Parathyroid adenoma (tissue), 2 donors: ENCODE measurements at regions not wholly inside any gene's neighbourhood (a gene's known extent, or its start where the extent isn't known, plus 50 kb on each side); places are given as distances from the start of the nearest gene placed in this dataset.
"Not testable (repeated sequence)": the region's sequence is repeated elsewhere in the genome, so short reads cannot be mapped to it uniquely, and the experiment has no call there.

Experiments
- H2AFZ ChIP-seq: fragments of 300-600 bp; sonication (generic); one replicate; pipeline ENCODE4 v1.7.0; 2017; ENCODE audit warnings: antibody characterized with exemption, mild to moderate bottlenecking
- H3K27ac ChIP-seq: fragments of 300-600 bp; sonication (generic); one replicate; pipeline ENCODE4 v1.7.0; 2017
- H3K27me3 ChIP-seq: fragments of 300-600 bp; sonication (generic); one replicate; pipeline ENCODE4 v1.7.0; 2017; ENCODE audit warnings: low read length; ENCODE audit not compliant: control insufficient read depth, insufficient read depth
- H3K36me3 ChIP-seq: fragments of 300-600 bp; sonication (generic); one replicate; pipeline ENCODE4 v1.7.0; 2017; ENCODE audit warnings: low read length; ENCODE audit not compliant: control insufficient read depth, insufficient read depth
- H3K4me1 ChIP-seq: fragments of 300-600 bp; sonication (generic); one replicate; pipeline ENCODE4 v1.7.0; 2017; ENCODE audit warnings: control low read depth
- H3K4me2 ChIP-seq: fragments of 300-600 bp; sonication (generic); one replicate; pipeline ENCODE4 v1.7.0; 2017; ENCODE audit warnings: low read length
- H3K4me3 ChIP-seq: fragments of 300-600 bp; sonication (generic); one replicate; pipeline ENCODE4 v1.7.0; 2017; ENCODE audit warnings: low read depth, low read length
- H3K79me2 ChIP-seq: fragments of 300-600 bp; sonication (generic); one replicate; pipeline ENCODE4 v1.7.0; 2017; ENCODE audit warnings: control low read depth
- H3K9ac ChIP-seq: fragments of 300-600 bp; sonication (generic); one replicate; pipeline ENCODE4 v1.7.0; 2017; ENCODE audit warnings: mild to moderate bottlenecking
- H3K9me3 ChIP-seq: fragments of 300-600 bp; sonication (generic); one replicate; pipeline ENCODE4 v1.7.0; 2017; ENCODE audit warnings: low read length; ENCODE audit not compliant: control insufficient read depth
- TF ChIP-seq, protein P1 (sequence below): fragments of 300-600 bp; sonication (generic); IDR thresholded peaks from one replicate; pipeline ENCODE4 v1.7.0; 2017; ENCODE audit warnings: antibody characterized with exemption, mild to moderate bottlenecking
- donor health status: primary hyperparathyroidism.

DNA sequence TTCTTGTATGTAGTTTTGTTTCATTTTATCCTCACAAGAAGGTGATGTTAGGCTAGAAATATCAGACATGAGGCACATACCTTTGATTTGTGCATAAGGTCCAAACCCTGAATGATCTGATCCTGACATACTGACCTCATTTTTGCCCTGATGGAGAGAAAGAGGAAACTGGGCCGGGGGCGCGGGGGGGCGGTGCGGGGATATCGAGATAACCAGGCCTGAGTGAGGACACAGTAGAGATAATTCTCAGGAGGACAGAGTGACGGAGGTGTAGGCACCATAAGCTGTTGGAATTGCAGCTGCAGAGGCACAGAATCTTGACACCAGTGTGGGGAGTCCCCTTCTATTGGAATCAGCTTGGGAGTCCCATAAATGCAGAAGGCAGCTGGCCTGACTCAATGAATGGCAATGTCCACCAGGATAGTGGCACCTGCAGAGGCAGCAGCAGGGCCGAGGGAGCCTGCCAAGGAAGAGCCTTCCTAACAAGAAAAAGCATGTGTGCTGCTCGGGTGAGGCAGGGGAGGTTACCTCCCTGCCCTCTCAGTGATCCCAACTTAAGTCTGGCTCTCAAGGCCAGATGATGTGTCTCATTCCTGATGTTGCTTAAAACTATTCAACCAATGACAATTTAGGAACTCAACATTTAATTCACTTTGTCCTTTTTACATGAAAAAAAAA is 234.3 kb upstream of the MSX2 start:
- Histone ChIP-seq H3K27ac (no peak overlapping the region), H3K9me3 (no peaks in the 10 kb centered on the region), H3K36me3 (no peaks in the 10 kb centered on the region), H3K27me3 (no peaks in the 10 kb centered on the region), H3K4me3 (no peak overlapping the region), H3K4me1 (peaks cover 9% of the 10 kb centered on the region), H3K79me2 (no peaks in the 10 kb centered on the region), H3K4me2 (no peak overlapping the region), H2AFZ (no peak overlapping the region), H3K9ac (no peak overlapping the region)
- TF ChIP-seq, protein P1, sequence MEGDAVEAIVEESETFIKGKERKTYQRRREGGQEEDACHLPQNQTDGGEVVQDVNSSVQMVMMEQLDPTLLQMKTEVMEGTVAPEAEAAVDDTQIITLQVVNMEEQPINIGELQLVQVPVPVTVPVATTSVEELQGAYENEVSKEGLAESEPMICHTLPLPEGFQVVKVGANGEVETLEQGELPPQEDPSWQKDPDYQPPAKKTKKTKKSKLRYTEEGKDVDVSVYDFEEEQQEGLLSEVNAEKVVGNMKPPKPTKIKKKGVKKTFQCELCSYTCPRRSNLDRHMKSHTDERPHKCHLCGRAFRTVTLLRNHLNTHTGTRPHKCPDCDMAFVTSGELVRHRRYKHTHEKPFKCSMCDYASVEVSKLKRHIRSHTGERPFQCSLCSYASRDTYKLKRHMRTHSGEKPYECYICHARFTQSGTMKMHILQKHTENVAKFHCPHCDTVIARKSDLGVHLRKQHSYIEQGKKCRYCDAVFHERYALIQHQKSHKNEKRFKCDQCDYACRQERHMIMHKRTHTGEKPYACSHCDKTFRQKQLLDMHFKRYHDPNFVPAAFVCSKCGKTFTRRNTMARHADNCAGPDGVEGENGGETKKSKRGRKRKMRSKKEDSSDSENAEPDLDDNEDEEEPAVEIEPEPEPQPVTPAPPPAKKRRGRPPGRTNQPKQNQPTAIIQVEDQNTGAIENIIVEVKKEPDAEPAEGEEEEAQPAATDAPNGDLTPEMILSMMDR: no peak

DNA sequence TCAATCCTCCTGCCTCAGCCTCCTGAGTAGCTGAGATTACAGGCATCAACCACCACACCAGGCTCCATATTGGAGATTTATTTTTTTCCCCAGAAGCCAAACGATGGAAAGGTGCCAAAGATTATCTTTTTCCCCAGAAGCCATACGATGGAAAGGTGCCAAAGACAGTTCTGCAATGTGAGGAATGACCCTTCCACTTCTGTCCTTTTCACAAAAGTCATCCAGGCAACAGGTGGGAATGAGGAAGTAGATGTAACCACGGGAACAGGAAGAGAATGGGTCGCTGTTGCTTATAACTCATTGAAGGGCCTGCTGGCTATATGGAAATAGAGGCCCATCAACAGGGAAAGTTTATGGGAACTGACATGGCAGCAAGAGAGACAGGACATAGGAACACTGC is 233.7 kb upstream of the MSX2 start:
- no peaks in the 10 kb centered on the region for H3K79me2 ChIP-seq
- H3K9ac ChIP-seq: no peak overlapping the region
- no peak overlapping the region for H2AFZ ChIP-seq
- no peaks in the 10 kb centered on the region for H3K27me3 ChIP-seq
- H3K4me1 ChIP-seq: peaks cover 9% of the 10 kb centered on the region
- no peaks in the 10 kb centered on the region for H3K9me3 ChIP-seq
- no peaks in the 10 kb centered on the region for H3K36me3 ChIP-seq
- no peak overlapping the region for H3K4me2 ChIP-seq
- no peak overlapping the region for H3K4me3 ChIP-seq
- no peak overlapping the region for H3K27ac ChIP-seq
- TF ChIP-seq, protein P1: no peak

DNA sequence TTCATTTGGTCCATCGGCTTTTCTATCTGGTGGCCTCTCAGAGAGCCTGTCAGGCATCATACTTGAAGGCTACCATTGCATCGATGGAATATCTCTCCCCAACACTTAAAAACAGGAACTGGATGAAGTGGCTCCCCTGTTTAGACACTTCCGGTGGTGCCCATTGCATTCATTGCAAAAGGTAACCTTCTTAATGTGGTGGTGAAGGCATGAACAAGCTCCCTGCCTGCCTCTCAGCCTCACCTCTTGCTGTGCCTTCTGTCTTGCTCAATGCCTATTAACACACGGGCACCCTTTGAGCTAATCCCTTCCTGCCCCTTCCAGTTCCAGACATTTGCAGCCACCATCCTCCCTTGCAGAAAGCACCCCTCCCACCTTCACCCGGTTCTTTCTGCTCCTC is 233.1 kb upstream of the MSX2 start:
- Histone ChIP-seq H3K36me3 (no peaks in the 10 kb centered on the region), H3K27me3 (no peaks in the 10 kb centered on the region), H3K79me2 (no peaks in the 10 kb centered on the region), H3K4me2 (no peak overlapping the region), H3K4me1 (peaks cover 9% of the 10 kb centered on the region), H2AFZ (no peak overlapping the region), H3K4me3 (no peak overlapping the region), H3K9me3 (no peaks in the 10 kb centered on the region), H3K9ac (no peak overlapping the region), H3K27ac (no peak overlapping the region)
- TF ChIP-seq, protein P1: no peak

DNA sequence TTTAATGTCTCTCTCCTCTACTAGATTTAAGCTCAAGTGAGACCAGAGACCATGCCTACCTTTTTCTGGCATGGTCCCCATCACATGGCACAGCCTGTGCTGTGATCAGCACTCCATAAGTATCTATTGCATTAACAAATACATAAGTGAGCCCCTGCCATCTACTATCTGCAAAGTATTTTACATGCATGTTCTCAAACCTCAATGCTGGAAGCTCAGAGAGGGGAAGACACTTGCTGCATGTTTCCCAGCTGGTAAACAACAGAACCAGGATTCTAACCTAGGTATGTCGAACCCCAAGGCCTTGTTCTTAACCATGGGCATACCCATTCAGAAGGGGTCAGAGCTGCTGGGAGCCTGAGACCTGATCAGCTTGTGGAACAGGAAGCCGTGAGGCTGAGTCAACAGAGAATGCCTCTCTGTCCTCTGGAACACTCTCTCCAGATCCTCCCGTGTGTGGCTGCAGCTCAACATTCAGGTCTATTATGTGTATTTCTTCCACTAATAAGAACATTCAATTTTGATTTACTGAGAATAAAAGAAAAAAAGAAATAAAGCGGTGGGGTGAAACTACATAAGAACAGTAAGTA is 232.5 kb upstream of the MSX2 start:
- Histone ChIP-seq H2AFZ (no peak overlapping the region), H3K9me3 (no peaks in the 10 kb centered on the region), H3K27me3 (no peaks in the 10 kb centered on the region), H3K27ac (no peak overlapping the region), H3K36me3 (no peaks in the 10 kb centered on the region), H3K4me1 (peaks cover 9% of the 10 kb centered on the region), H3K4me3 (no peak overlapping the region), H3K4me2 (no peak overlapping the region), H3K9ac (no peak overlapping the region), H3K79me2 (no peaks in the 10 kb centered on the region)
- TF ChIP-seq, protein P1: no peak

DNA sequence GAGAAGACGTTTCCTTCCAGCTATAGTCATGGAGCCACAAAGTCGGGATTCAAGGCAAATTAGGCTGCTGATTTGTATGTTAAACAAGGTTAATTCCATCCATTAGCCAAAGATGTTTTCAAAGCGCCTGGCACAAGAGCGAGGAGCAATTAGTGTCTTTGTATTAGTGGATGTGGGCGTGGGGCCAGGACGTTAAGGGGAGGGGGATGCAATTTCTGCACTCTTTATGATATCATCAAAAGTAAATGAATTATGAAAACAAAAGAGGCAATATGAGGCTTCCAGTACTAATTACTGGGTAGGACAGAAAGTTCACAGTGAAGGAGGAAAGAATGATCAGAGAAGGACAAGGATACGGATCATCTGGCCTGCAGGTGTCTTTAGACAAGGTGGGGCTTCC is 230.9 kb upstream of the MSX2 start:
- Histone ChIP-seq H3K79me2 (no peaks in the 10 kb centered on the region), H3K9ac (no peak overlapping the region)
- TF ChIP-seq, protein P1: no peak

DNA sequence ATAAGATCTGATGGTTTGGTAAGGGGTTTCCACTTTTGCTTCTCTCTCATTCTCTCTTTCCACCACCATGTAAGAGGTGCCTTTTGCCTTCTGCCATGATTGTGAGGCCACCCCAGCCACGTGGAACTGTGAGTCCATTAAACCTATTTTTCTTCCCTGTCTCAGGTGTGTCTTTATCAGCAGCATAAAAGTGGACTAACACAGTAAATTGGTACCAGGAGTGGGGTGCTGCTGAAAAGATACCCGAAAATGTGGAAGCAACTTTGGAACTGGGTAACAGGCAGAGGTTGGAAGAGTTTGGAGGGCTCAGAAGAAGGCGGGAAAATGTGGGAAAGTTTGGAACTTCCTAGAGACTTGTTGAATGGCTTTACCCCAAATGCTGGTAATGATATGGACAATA is 226.4 kb upstream of the MSX2 start:
- peaks cover 12% of the 10 kb centered on the region for H3K4me1 ChIP-seq
- not testable (repeated sequence) for H2AFZ ChIP-seq, H3K9ac ChIP-seq, H3K4me2 ChIP-seq, H3K9me3 ChIP-seq, H3K27ac ChIP-seq, H3K27me3 ChIP-seq, H3K4me3 ChIP-seq, H3K36me3 ChIP-seq, H3K79me2 ChIP-seq

More for the DNA sequence above, 230.9 kb upstream of the MSX2 start:
- Histone ChIP-seq H3K36me3 (no peaks in the 10 kb centered on the region), H3K4me1 (peaks cover 9% of the 10 kb centered on the region), H3K4me2 (no peak overlapping the region), H3K27ac (no peak overlapping the region), H3K4me3 (no peak overlapping the region), H3K9me3 (no peaks in the 10 kb centered on the region), H2AFZ (peak overlapping the region; percentile 54), H3K27me3 (no peaks in the 10 kb centered on the region)

DNA sequence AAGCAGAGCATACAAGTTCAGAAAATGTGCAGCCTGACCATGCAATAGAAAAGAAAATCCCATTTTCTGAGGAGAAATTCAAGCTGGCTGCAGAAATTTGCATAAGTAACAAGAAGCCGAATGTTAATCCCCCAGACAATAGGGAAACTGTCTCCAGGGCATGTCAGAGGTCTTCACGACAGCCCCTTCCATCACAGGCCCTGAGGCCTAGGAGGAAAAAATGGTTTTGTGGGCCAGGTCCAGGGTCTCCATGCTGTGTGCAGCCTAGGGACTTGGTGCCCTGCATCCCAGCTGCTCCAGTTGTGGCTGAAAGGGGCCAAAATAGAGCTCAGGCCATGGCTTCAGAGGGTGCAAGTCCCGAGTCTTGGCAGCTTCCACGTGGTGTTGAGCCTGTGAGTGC is 225.8 kb upstream of the MSX2 start:
- H3K9ac ChIP-seq, H3K27ac ChIP-seq, H3K79me2 ChIP-seq, H3K9me3 ChIP-seq, H3K4me2 ChIP-seq, H2AFZ ChIP-seq, H3K4me3 ChIP-seq, H3K36me3 ChIP-seq, H3K27me3 ChIP-seq: not testable (repeated sequence)
- H3K4me1 ChIP-seq: peaks cover 11% of the 10 kb centered on the region
